IMR-90 (cell line): ENCODE measurements at regions not wholly inside any gene's neighbourhood (a gene's known extent, or its start where the extent isn't known, plus 50 kb on each side); places are given as distances from the start of the nearest gene placed in this dataset.

Source experiments
- ATAC-seq: fragments of 200-7000 bp; cut with Tn5 transposase; 2 replicates; pipeline ENCODE4 v1.9.1; 2020; ENCODE audit warnings: low read depth, mild to moderate bottlenecking, moderate library complexity
- BruUV-seq: library from RNA; stranded (reverse); fragments of 400-500 nt; replicated peaks from 2 replicates; lab custom pipeline; 2021; lab: Mats Ljungman, UMichigan
- CTCF ChIA-PET: fragments of 300-600 bp; formaldehyde crosslinking; extraction: SDS; loops from one replicate; lab custom pipeline; 2021; ENCODE audit warnings: antibody characterized with exemption; lab: Yijun Ruan, JAX
- POLR2A ChIA-PET: fragments of 300-600 bp; sonication (Branson Sonifier 250); formaldehyde crosslinking; loops from one replicate; lab custom pipeline; 2022; ENCODE audit warnings: antibody characterized with exemption; ENCODE audit not compliant: unreplicated experiment; lab: Charles Lee
- DNase-seq: peaks from one replicate; pipeline ENCODE4 v3.0.0; 2013
- H2AFZ ChIP-seq: replicated peaks from 2 replicates; pipeline ENCODE3; 2013; ENCODE audit warnings: low read length, mild to moderate bottlenecking; ENCODE audit not compliant: poor library complexity
- H2AK5ac ChIP-seq: 2 replicates; pipeline ENCODE4 v1.6.1; 2013; ENCODE audit warnings: low read depth, low read length, inconsistent platforms
- H2AK9ac ChIP-seq: replicated peaks from 2 replicates; pipeline ENCODE3; 2013; ENCODE audit warnings: mild to moderate bottlenecking, low read depth, low read length, moderate library complexity; ENCODE audit not compliant: poor library complexity
- H2BK120ac ChIP-seq: 2 replicates; pipeline ENCODE4 v1.6.1; 2013; ENCODE audit warnings: low read depth, low read length, inconsistent platforms
- H2BK15ac ChIP-seq: 3 replicates; pipeline ENCODE4 v1.6.1; 2013; ENCODE audit warnings: low read depth, low read length, inconsistent platforms
- H2BK20ac ChIP-seq: 2 replicates; pipeline ENCODE4 v1.6.1; 2013; ENCODE audit warnings: low read depth, mild to moderate bottlenecking, inconsistent platforms, low read length, moderate library complexity
- H2BK5ac ChIP-seq: 2 replicates; pipeline ENCODE4 v1.6.1; 2013; ENCODE audit warnings: mild to moderate bottlenecking, low read depth, low read length, inconsistent platforms; ENCODE audit not compliant: poor library complexity, severe bottlenecking
- H3K14ac ChIP-seq: replicated peaks from 2 replicates; pipeline ENCODE4 v1.6.1; 2013; ENCODE audit warnings: low read depth, low read length, inconsistent platforms
- H3K18ac ChIP-seq: 2 replicates; pipeline ENCODE4 v1.6.1; 2013; ENCODE audit warnings: low read depth, low read length, control low read depth
- H3K23ac ChIP-seq: 2 replicates; pipeline ENCODE4 v1.6.1; 2013; ENCODE audit warnings: low read depth, low read length, inconsistent platforms
- H3K27ac ChIP-seq: 2 replicates; pipeline ENCODE4 v1.5.1; 2013; ENCODE audit warnings: mild to moderate bottlenecking, control low read depth, low read length; ENCODE audit not compliant: insufficient read depth
- H3K27me3 ChIP-seq: 2 replicates; pipeline ENCODE4 v1.6.1; 2013; ENCODE audit warnings: low read length; ENCODE audit not compliant: control insufficient read depth, insufficient read depth
- H3K36me3 ChIP-seq: 2 replicates; pipeline ENCODE4 v1.6.1; 2013; ENCODE audit warnings: low read length, mixed read lengths; ENCODE audit not compliant: control insufficient read depth, insufficient read depth
- H3K4ac ChIP-seq: 2 replicates; pipeline ENCODE4 v1.6.1; 2013; ENCODE audit warnings: low read depth, low read length, inconsistent platforms
- H3K4me1 ChIP-seq: 2 replicates; pipeline ENCODE4 v1.6.1; 2013; ENCODE audit warnings: low read length, mixed read lengths; ENCODE audit not compliant: control insufficient read depth, insufficient read depth
- H3K4me2 ChIP-seq: 2 replicates; pipeline ENCODE4 v1.6.1; 2013; ENCODE audit warnings: low read depth, mild to moderate bottlenecking, control low read depth, low read length, moderate library complexity
- H3K4me3 ChIP-seq: 2 replicates; pipeline ENCODE4 v1.5.1; 2013; ENCODE audit warnings: low read depth, mild to moderate bottlenecking, control low read depth, low read length, moderate library complexity; ENCODE audit not compliant: insufficient read depth
- H3K56ac ChIP-seq: 2 replicates; pipeline ENCODE4 v1.6.1; 2013; ENCODE audit warnings: low read length, inconsistent platforms; ENCODE audit not compliant: insufficient read depth; ENCODE audit errors: extremely low read depth
- H3K79me1 ChIP-seq, 2 experiments: 2 replicates each; pipeline ENCODE4 v1.6.1; 2013; ENCODE audit warnings: low read length in 2 of 2, inconsistent platforms in 1 of 2, low read depth in 1 of 2
- H3K9ac ChIP-seq: 2 replicates; pipeline ENCODE4 v1.6.1; 2013; ENCODE audit warnings: low read depth, low read length, control low read depth
- H3K9me1 ChIP-seq: 2 replicates; pipeline ENCODE4 v1.6.1; 2013; ENCODE audit warnings: low read length, inconsistent platforms; ENCODE audit not compliant: insufficient read depth
- H3K9me3 ChIP-seq: 2 replicates; pipeline ENCODE4 v1.6.1; 2013; ENCODE audit warnings: low read length; ENCODE audit not compliant: control insufficient read depth, insufficient read depth
- H4K20me1 ChIP-seq: 2 replicates; pipeline ENCODE4 v1.6.1; 2013; ENCODE audit warnings: low read length, inconsistent platforms; ENCODE audit not compliant: insufficient read depth
- H4K5ac ChIP-seq: 2 replicates; pipeline ENCODE4 v1.6.1; 2013; ENCODE audit warnings: mild to moderate bottlenecking, low read depth, low read length, control low read depth
- H4K8ac ChIP-seq, 2 experiments: 2 replicates each; pipeline ENCODE4 v1.6.1; 2013; ENCODE audit warnings: low read depth in 2 of 2, low read length in 2 of 2, control low read depth in 1 of 2, inconsistent platforms in 1 of 2
- H4K91ac ChIP-seq: 2 replicates; pipeline ENCODE4 v1.6.1; 2013; ENCODE audit warnings: low read depth, low read length, inconsistent platforms; ENCODE audit not compliant: insufficient read depth
- CEBPB ChIP-seq: IDR thresholded peaks from 2 replicates; pipeline ENCODE4 v1.6.1; 2012; ENCODE audit warnings: low read depth, low read length, improper control_type of control experiment
- ELK1 ChIP-seq: fragments of 150-350 bp; IDR thresholded peaks from 2 replicates; pipeline ENCODE4 v1.6.1; 2016; ENCODE audit warnings: low read depth, mild to moderate bottlenecking, low read length, moderate library complexity, borderline replicate concordance
- FOS ChIP-seq: fragments of 150-350 bp; IDR thresholded peaks from 2 replicates; pipeline ENCODE4 v1.6.1; 2016; ENCODE audit warnings: low read depth, low read length
- MAZ ChIP-seq: IDR thresholded peaks from 2 replicates; pipeline ENCODE4 v1.6.1; 2012; ENCODE audit warnings: low read depth, mild to moderate bottlenecking, low read length, improper control_type of control experiment, moderate library complexity, borderline replicate concordance
- MXI1 ChIP-seq: IDR thresholded peaks from 2 replicates; pipeline ENCODE4 v1.6.1; 2012; ENCODE audit warnings: low read depth, mild to moderate bottlenecking, low read length, moderate library complexity, borderline replicate concordance
- NFE2L2 ChIP-seq: fragments of 150-350 bp; IDR thresholded peaks from 2 replicates; pipeline ENCODE4 v1.6.1; 2016; ENCODE audit warnings: low read depth, mild to moderate bottlenecking, low read length
- POLR2A ChIP-seq: IDR thresholded peaks from 2 replicates; pipeline ENCODE4 v1.6.1; 2012; ENCODE audit warnings: mild to moderate bottlenecking, low read depth, low read length
- RAD21 ChIP-seq: IDR thresholded peaks from 2 replicates; pipeline ENCODE4 v1.6.1; 2012; ENCODE audit warnings: low read length, improper control_type of control experiment
- SMC3 ChIP-seq: fragments of 150-350 bp; IDR thresholded peaks from 2 replicates; pipeline ENCODE4 v1.6.1; 2016; ENCODE audit warnings: low read depth, mild to moderate bottlenecking, antibody characterized with exemption, low read length, moderate library complexity
- WGBS, 2 experiments: methylation state at CpG; one replicate each; pipeline versions ENCODE4 v1.1.5 to v1.1.7; 2013; ENCODE audit warnings: missing lambda C conversion rate in 2 of 2; ENCODE audit not compliant: insufficient read length in 1 of 2; ENCODE audit errors: extremely low coverage in 2 of 2; 5-methylcytosine and 5-hydroxymethylcytosine counted together
- dilution Hi-C: fragments of 300-500 bp; cut with HindIII; formaldehyde crosslinking; loops from one replicate; pipeline ENCODE4 v1.14.3; 2018; ENCODE audit warnings: low sequenced_read_pairs; ENCODE audit not compliant: unreplicated experiment
- in situ Hi-C: fragments of 300-500 bp; cut with MboI; formaldehyde crosslinking; loops from 3 replicates; pipeline ENCODE4 v1.14.3; 2019; ENCODE audit warnings: low sequenced_read_pairs, inconsistent platforms, mixed read lengths
- intact Hi-C: fragments of 100-400 bp; cut with micrococcal nuclease; formaldehyde crosslinking; loops from 2 replicates; pipeline ENCODE4 v1.10.0; 2022

GRCh38 chr11:100419518-100419917 is 267.6 kb upstream of the ARHGAP42 start:
- Histone ChIP-seq H4K91ac (no peak overlapping the region), H3K9me1 (no peaks in the 10 kb centered on the region), H3K27me3 (no peaks in the 10 kb centered on the region), H2AK9ac (no peak overlapping the region), H3K23ac (no peak overlapping the region), H2BK120ac (no peak overlapping the region), H2BK5ac (no peak overlapping the region), H3K4ac (no peak overlapping the region), H2AFZ (no peak overlapping the region), H3K14ac (no peak overlapping the region), H3K18ac (no peak overlapping the region), H3K79me1 (no peaks in the 10 kb centered on the region), H2BK15ac (no peak overlapping the region), H3K4me2 (no peak overlapping the region), H3K27ac (no peak overlapping the region), H3K9ac (no peak overlapping the region), H3K4me1 (no peaks in the 10 kb centered on the region), H3K56ac (no peak overlapping the region), H4K20me1 (no peaks in the 10 kb centered on the region), H4K8ac (no peak overlapping the region), H2BK20ac (no peak overlapping the region), H3K36me3 (no peaks in the 10 kb centered on the region), H3K4me3 (no peak overlapping the region), H3K9me3 (peaks cover 1% of the 10 kb centered on the region; the same call in 1 of the 2 replicates), H4K5ac (no peak overlapping the region), H2AK5ac (no peak overlapping the region)
- dilution Hi-C loops (no loop called here), in situ Hi-C loops (no loop called here), intact Hi-C loops (no loop called here)
- BruUV-seq = no TSS peak
- ATAC-seq = no peak
- ChIA-PET CTCF (no interaction called here), POLR2A (no interaction called here)
- TF ChIP-seq MAZ = no peak
- no peak for TF ChIP-seq ELK1
- TF ChIP-seq FOS = no peak
- TF ChIP-seq POLR2A = no peak
- no peak for TF ChIP-seq CEBPB
- no peak for TF ChIP-seq SMC3
- TF ChIP-seq NFE2L2 = no peak
- no peak for TF ChIP-seq MXI1
- no peak for TF ChIP-seq RAD21
- DNase-seq = no peak
- WGBS, 2 experiments = no CpG with 5 or more reads among the region's 2 CpGs
